Liver (tissue), 3 donors: ENCODE measurements at regions not wholly inside any gene's neighbourhood (a gene's known extent, or its start where the extent isn't known, plus 50 kb on each side); places are given as distances from the start of the nearest gene placed in this dataset.

Source experiments
- ATF3 ChIP-seq: IDR thresholded peaks from 2 replicates; pipeline ENCODE4 v1.6.1; 2016; ENCODE audit warnings: antibody characterized with exemption
- FOXA1 ChIP-seq: IDR thresholded peaks from 2 replicates; pipeline ENCODE4 v1.6.1; 2016; ENCODE audit warnings: antibody characterized with exemption
- GABPA ChIP-seq, 2 donors: IDR thresholded peaks in 1 of 2; conservative IDR thresholded peaks in 1 of 2; 2 replicates each; pipeline ENCODE4 v1.6.1; 2016; ENCODE audit warnings: antibody characterized with exemption in 2 of 2, mild to moderate bottlenecking in 1 of 2, moderate library complexity in 1 of 2
- HNF4A ChIP-seq, 2 donors: conservative IDR thresholded peaks; 2 replicates each; pipeline ENCODE4 v1.6.1; 2016; ENCODE audit warnings: antibody characterized with exemption in 2 of 2, mild to moderate bottlenecking in 2 of 2
- JUND ChIP-seq, 2 donors: IDR thresholded peaks; 2 replicates each; pipeline ENCODE4 v1.6.1; 2016; ENCODE audit warnings: antibody characterized with exemption in 2 of 2
- SP1 ChIP-seq: IDR thresholded peaks from 2 replicates; pipeline ENCODE4 v1.6.1; 2018; ENCODE audit warnings: antibody characterized with exemption, mild to moderate bottlenecking
- TAF1 ChIP-seq: conservative IDR thresholded peaks from 2 replicates; pipeline ENCODE4 v1.6.1; 2016; ENCODE audit warnings: antibody characterized with exemption, mild to moderate bottlenecking
- TF ChIP-seq, protein P1 (sequence below): fragments of 150-350 bp; IDR thresholded peaks from 2 replicates; pipeline ENCODE4 v1.5.1; 2017; ENCODE audit warnings: improper control_type of control experiment, low read depth, low read length; ENCODE audit not compliant: missing input control
- TF ChIP-seq, protein P2 (sequence below): IDR thresholded peaks from 2 replicates; pipeline ENCODE4 v1.6.1; 2016; ENCODE audit warnings: antibody characterized with exemption, mild to moderate bottlenecking
- donor health status: healthy.
- donor health status: healthy.

GRCh38 chr4:62881210-62881609 lies 1528.0 kb downstream of the TECRL start:
- TF ChIP-seq, protein P1, sequence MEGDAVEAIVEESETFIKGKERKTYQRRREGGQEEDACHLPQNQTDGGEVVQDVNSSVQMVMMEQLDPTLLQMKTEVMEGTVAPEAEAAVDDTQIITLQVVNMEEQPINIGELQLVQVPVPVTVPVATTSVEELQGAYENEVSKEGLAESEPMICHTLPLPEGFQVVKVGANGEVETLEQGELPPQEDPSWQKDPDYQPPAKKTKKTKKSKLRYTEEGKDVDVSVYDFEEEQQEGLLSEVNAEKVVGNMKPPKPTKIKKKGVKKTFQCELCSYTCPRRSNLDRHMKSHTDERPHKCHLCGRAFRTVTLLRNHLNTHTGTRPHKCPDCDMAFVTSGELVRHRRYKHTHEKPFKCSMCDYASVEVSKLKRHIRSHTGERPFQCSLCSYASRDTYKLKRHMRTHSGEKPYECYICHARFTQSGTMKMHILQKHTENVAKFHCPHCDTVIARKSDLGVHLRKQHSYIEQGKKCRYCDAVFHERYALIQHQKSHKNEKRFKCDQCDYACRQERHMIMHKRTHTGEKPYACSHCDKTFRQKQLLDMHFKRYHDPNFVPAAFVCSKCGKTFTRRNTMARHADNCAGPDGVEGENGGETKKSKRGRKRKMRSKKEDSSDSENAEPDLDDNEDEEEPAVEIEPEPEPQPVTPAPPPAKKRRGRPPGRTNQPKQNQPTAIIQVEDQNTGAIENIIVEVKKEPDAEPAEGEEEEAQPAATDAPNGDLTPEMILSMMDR, result no peak
- TF ChIP-seq TAF1, result no peak
- TF ChIP-seq JUND (IDR thresholded peaks at IDR 0.05), result no peak
- no peak for TF ChIP-seq SP1
- TF ChIP-seq GABPA (IDR thresholded peaks at IDR 0.05 in 1 of 2, conservative IDR thresholded peaks at IDR 0.05 in 1 of 2), result no peak
- TF ChIP-seq, protein P2, sequence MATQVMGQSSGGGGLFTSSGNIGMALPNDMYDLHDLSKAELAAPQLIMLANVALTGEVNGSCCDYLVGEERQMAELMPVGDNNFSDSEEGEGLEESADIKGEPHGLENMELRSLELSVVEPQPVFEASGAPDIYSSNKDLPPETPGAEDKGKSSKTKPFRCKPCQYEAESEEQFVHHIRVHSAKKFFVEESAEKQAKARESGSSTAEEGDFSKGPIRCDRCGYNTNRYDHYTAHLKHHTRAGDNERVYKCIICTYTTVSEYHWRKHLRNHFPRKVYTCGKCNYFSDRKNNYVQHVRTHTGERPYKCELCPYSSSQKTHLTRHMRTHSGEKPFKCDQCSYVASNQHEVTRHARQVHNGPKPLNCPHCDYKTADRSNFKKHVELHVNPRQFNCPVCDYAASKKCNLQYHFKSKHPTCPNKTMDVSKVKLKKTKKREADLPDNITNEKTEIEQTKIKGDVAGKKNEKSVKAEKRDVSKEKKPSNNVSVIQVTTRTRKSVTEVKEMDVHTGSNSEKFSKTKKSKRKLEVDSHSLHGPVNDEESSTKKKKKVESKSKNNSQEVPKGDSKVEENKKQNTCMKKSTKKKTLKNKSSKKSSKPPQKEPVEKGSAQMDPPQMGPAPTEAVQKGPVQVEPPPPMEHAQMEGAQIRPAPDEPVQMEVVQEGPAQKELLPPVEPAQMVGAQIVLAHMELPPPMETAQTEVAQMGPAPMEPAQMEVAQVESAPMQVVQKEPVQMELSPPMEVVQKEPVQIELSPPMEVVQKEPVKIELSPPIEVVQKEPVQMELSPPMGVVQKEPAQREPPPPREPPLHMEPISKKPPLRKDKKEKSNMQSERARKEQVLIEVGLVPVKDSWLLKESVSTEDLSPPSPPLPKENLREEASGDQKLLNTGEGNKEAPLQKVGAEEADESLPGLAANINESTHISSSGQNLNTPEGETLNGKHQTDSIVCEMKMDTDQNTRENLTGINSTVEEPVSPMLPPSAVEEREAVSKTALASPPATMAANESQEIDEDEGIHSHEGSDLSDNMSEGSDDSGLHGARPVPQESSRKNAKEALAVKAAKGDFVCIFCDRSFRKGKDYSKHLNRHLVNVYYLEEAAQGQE, result no peak
- TF ChIP-seq FOXA1, result no peak
- no peak for TF ChIP-seq ATF3
- TF ChIP-seq HNF4A (conservative IDR thresholded peaks at IDR 0.05), result no peak
